ENCODE measurements at regions not wholly inside any gene's neighbourhood (a gene's known extent, or its start where the extent isn't known, plus 50 kb on each side); places are given as distances from the start of the nearest gene placed in this dataset.

GRCh38 chr1:87227651-87228050 is 101.0 kb upstream of the LMO4 start:
- Histone ChIP-seq H3K4me3 (ENCODE audit: low read depth in 2 of 2, low read length in 1 of 2) (no peak overlapping the region), H3K36me3 (replicated peaks in 1 of 2; ENCODE audit: control insufficient read depth in 1 of 2, insufficient read depth in 2 of 2, low read length in 1 of 2) (no peaks in the 10 kb centered on the region), H3F3A (replicated peaks; ENCODE audit: insufficient read depth) (peaks cover 23% of the 10 kb centered on the region), H3K9me2 (no peaks in the 10 kb centered on the region), H3K9me3 (no peaks in the 10 kb centered on the region), H4K20me1 (ENCODE audit: insufficient read depth) (no peaks in the 10 kb centered on the region), H3K27ac (ENCODE audit: low read depth in 2 of 2, low read length in 1 of 2) (no peak overlapping the region), H3K9ac (no peak overlapping the region), H3K27me3 (ENCODE audit: insufficient read depth) (no peaks in the 10 kb centered on the region), H3K79me2 (ENCODE audit: insufficient read depth) (no peaks in the 10 kb centered on the region), H3K4me1 (ENCODE audit: control insufficient read depth in 1 of 2, insufficient read depth in 2 of 2, low read depth in 1 of 2, low read length in 1 of 2) (peaks cover 0 to 17% of the 10 kb centered on the region in 2 experiments; a peak in 3 of 4 replicates), H3K4me2 (no peak overlapping the region), H2AFZ (ENCODE audit: low read depth) (no peak overlapping the region)
- WGBS (ENCODE audit: low lambda C conversion rate), result 76% methylated on average over 3 of the region's 3 CpGs
- no peak for DNase-seq
- ChIA-PET CTCF (no interaction called here), POLR2A (no interaction called here)
- TF ChIP-seq EP300 (IDR thresholded peaks at IDR 0.05; ENCODE audit: borderline replicate concordance in 1 of 2, low read depth in 1 of 2, low read length in 1 of 2), result no peak
- TF ChIP-seq RFX5 (IDR thresholded peaks at IDR 0.05; ENCODE audit: low read length), result no peak
- no peak for TF ChIP-seq TEAD4 (IDR thresholded peaks at IDR 0.05; ENCODE audit: borderline replicate concordance, insufficient read depth)
- TF ChIP-seq, protein P1, sequence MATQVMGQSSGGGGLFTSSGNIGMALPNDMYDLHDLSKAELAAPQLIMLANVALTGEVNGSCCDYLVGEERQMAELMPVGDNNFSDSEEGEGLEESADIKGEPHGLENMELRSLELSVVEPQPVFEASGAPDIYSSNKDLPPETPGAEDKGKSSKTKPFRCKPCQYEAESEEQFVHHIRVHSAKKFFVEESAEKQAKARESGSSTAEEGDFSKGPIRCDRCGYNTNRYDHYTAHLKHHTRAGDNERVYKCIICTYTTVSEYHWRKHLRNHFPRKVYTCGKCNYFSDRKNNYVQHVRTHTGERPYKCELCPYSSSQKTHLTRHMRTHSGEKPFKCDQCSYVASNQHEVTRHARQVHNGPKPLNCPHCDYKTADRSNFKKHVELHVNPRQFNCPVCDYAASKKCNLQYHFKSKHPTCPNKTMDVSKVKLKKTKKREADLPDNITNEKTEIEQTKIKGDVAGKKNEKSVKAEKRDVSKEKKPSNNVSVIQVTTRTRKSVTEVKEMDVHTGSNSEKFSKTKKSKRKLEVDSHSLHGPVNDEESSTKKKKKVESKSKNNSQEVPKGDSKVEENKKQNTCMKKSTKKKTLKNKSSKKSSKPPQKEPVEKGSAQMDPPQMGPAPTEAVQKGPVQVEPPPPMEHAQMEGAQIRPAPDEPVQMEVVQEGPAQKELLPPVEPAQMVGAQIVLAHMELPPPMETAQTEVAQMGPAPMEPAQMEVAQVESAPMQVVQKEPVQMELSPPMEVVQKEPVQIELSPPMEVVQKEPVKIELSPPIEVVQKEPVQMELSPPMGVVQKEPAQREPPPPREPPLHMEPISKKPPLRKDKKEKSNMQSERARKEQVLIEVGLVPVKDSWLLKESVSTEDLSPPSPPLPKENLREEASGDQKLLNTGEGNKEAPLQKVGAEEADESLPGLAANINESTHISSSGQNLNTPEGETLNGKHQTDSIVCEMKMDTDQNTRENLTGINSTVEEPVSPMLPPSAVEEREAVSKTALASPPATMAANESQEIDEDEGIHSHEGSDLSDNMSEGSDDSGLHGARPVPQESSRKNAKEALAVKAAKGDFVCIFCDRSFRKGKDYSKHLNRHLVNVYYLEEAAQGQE (IDR thresholded peaks at IDR 0.05; ENCODE audit: low read depth, low read length), result no peak
- no peak for TF ChIP-seq NFIC (IDR thresholded peaks at IDR 0.05; ENCODE audit: borderline replicate concordance)
- TF ChIP-seq NRF1 (IDR thresholded peaks at IDR 0.05; ENCODE audit: low read depth, low read length), result no peak
- no peak for TF ChIP-seq SIN3A (IDR thresholded peaks at IDR 0.05; ENCODE audit: borderline replicate concordance, low read depth, low read length)
- TF ChIP-seq RXRA (IDR thresholded peaks at IDR 0.05; ENCODE audit: borderline replicate concordance, low read depth), result no peak
- TF ChIP-seq, protein P2, sequence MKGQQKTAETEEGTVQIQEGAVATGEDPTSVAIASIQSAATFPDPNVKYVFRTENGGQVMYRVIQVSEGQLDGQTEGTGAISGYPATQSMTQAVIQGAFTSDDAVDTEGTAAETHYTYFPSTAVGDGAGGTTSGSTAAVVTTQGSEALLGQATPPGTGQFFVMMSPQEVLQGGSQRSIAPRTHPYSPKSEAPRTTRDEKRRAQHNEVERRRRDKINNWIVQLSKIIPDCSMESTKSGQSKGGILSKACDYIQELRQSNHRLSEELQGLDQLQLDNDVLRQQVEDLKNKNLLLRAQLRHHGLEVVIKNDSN (IDR thresholded peaks at IDR 0.05; ENCODE audit: borderline replicate concordance, low read depth), result no peak
- TF ChIP-seq TAF1 (IDR thresholded peaks at IDR 0.05; ENCODE audit: borderline replicate concordance, low read depth, low read length), result no peak
- TF ChIP-seq, protein P3, sequence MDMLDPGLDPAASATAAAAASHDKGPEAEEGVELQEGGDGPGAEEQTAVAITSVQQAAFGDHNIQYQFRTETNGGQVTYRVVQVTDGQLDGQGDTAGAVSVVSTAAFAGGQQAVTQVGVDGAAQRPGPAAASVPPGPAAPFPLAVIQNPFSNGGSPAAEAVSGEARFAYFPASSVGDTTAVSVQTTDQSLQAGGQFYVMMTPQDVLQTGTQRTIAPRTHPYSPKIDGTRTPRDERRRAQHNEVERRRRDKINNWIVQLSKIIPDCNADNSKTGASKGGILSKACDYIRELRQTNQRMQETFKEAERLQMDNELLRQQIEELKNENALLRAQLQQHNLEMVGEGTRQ (IDR thresholded peaks at IDR 0.05; ENCODE audit: borderline replicate concordance, low read depth, low read length), result no peak
- TF ChIP-seq GABPA (IDR thresholded peaks at IDR 0.05; ENCODE audit: low read depth), result no peak
- no peak for TF ChIP-seq POLR2AphosphoS5 (IDR thresholded peaks at IDR 0.05; ENCODE audit: low read depth, low read length)
- no peak for TF ChIP-seq FOXJ3 (CRISPR knock-in tag; IDR thresholded peaks at IDR 0.05)

Data from SK-N-SH (cell line).